Large intestine (tissue), 3 donors: ENCODE measurements at regions not wholly inside any gene's neighbourhood (a gene's known extent, or its start where the extent isn't known, plus 50 kb on each side); places are given as distances from the start of the nearest gene placed in this dataset.

Experiments used
- DNase-seq, 2 donors: peaks; one replicate each; pipeline versions ENCODE4 v3.0.0 to v3.0.0-alpha.2; 2013
- H3K27ac ChIP-seq: one replicate; pipeline ENCODE4 v1.5.1; 2013; ENCODE audit warnings: low read length
- H3K27me3 ChIP-seq: 2 replicates; pipeline ENCODE4 v1.6.1; 2013; ENCODE audit warnings: low read length; ENCODE audit not compliant: control insufficient read depth, insufficient read depth
- H3K36me3 ChIP-seq: 2 replicates; pipeline ENCODE4 v1.6.1; 2013; ENCODE audit warnings: low read length; ENCODE audit not compliant: control insufficient read depth, insufficient read depth
- H3K4me1 ChIP-seq: one replicate; pipeline ENCODE4 v1.6.1; 2013; ENCODE audit warnings: low read length; ENCODE audit not compliant: control insufficient read depth, insufficient read depth
- H3K4me3 ChIP-seq: one replicate; pipeline ENCODE4 v1.5.1; 2013; ENCODE audit warnings: low read length
- H3K9me3 ChIP-seq: one replicate; pipeline ENCODE4 v1.6.1; 2013; ENCODE audit warnings: mild to moderate bottlenecking, low read depth, low read length, moderate library complexity; ENCODE audit not compliant: control insufficient read depth
- WGBS: methylation state at CpG from one replicate; pipeline ENCODE4 v1.1.5; 2013; ENCODE audit warnings: low lambda C conversion rate; ENCODE audit not compliant: insufficient coverage; 5-methylcytosine and 5-hydroxymethylcytosine counted together

DNA sequence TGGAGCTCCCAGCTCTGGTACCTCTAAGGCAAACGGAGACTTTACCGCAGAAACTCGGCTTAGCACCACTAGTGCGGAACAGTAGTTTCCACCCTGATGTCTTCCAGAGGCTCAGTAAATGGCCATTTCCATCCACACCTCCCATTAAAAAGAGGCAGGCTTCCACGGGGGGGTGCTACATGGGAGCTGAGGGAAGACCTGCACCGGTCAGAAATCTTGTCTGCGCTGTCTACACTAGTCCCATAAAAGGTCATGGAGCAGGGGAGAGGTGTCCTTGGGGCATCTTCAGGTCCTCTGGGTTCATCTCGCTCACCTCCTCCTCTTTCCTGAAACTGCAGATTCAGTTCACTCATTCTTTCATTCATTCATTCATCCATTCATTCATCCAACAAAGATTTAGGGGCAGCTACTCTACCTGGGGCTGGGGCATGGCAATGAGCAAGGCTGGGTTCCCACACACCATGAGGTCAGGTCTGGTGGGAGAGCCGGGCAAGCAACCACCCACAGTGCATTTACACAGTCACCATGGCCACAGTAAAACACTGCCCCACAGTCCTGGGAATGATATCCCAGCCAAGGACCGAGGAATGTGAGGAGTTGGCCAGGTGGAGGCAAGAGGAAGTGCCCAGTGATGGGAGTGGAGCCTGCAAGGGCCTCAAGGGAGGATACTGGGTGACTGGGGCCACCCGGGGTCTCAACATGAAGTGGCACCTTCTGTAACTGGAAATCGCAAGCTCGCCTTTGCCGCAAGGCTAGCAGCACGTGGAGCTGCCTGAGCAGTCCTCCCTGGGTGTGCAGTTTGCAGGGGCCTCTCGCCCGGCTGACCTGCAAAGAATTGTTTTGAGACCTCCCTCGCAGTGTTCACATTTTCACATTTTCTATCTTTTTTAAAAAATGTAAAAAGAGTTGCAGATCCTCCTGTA, 180.2 kb upstream of the RAB6C start:
- Histone ChIP-seq H3K36me3 (no peaks in the 10 kb centered on the region), H3K4me3 (no peak overlapping the region), H3K4me1 (no peaks in the 10 kb centered on the region), H3K27ac (no peak overlapping the region), H3K9me3 (no peaks in the 10 kb centered on the region), H3K27me3 (no peaks in the 10 kb centered on the region)
- WGBS, result 80% methylated on average over 1 of the region's 18 CpGs
- no peak for DNase-seq

DNA sequence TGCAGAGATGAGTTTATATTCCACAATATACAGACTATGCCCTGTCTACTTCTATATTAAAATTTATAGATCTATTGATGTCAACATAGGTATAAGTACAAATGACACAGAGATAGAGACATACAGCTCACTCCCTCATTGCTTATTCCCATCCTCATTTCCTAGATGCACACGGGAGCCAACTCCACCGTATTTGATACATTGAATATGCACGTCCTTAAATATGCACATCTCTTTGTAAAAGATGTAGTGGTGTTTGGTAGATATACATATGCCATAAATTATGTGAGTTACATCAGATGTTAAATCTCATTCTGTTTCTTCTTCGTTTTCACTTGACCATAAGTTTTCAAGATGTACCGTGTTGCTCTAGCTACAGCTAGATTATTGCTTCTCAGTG, 179.2 kb upstream of the RAB6C start:
- no peak for DNase-seq
- Histone ChIP-seq H3K27ac (no peak overlapping the region), H3K4me3 (no peak overlapping the region), H3K36me3 (no peaks in the 10 kb centered on the region), H3K4me1 (no peaks in the 10 kb centered on the region), H3K27me3 (no peaks in the 10 kb centered on the region), H3K9me3 (no peaks in the 10 kb centered on the region)
- WGBS, result 100% methylated on average over 1 of the region's 5 CpGs

DNA sequence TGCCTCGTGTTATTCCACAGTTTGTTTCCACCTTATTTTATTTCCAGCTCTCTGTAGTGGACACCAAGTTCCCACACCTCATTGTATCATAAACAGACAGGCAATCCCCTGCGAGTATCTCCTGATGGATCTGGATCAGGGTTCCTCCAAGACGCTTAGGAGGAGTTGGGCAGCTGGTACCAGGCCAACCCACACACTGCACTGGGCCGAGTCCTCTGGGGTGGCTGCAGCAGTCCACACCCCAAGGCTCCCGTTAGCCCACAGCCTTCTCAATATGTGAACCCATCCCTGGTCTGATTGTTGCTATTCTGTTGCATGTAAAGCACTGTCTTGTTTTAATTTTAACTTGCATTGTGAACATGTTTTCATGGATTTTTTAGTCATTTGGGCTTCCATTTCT, 178.8 kb upstream of the RAB6C start:
- Histone ChIP-seq H3K4me1 (no peaks in the 10 kb centered on the region), H3K27me3 (no peaks in the 10 kb centered on the region), H3K36me3 (no peaks in the 10 kb centered on the region), H3K9me3 (no peaks in the 10 kb centered on the region), H3K27ac (no peak overlapping the region), H3K4me3 (no peak overlapping the region)
- WGBS, result no CpG with 5 or more reads among the region's 5 CpGs
- DNase-seq, result no peak

DNA sequence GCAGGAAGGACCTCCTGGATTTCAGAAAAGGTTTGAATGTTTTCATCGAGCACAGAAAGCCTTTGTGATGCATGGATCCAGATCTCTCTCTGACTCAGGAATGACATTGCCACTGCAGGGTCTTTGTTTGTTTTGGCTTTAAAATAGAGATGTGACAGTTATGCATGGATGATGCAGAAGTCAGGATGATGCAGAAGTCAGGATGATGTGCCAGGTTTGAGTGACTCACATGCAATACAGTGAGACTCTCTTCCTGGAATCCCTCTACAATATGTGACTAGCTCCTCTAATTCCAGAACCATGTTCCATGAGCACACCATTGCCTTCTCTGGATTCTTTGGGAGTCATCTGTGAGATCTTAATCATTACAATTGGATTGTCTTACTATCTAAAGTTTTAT, 177.9 kb upstream of the RAB6C start:
- no peak for DNase-seq
- no peak overlapping the region for H3K4me3 ChIP-seq
- no CpG with 5 or more reads among the region's 1 CpG for WGBS
- no peak overlapping the region for H3K27ac ChIP-seq
- no peaks in the 10 kb centered on the region for H3K27me3 ChIP-seq
- no peaks in the 10 kb centered on the region for H3K36me3 ChIP-seq
- H3K4me1 ChIP-seq, result no peaks in the 10 kb centered on the region
- no peaks in the 10 kb centered on the region for H3K9me3 ChIP-seq

DNA sequence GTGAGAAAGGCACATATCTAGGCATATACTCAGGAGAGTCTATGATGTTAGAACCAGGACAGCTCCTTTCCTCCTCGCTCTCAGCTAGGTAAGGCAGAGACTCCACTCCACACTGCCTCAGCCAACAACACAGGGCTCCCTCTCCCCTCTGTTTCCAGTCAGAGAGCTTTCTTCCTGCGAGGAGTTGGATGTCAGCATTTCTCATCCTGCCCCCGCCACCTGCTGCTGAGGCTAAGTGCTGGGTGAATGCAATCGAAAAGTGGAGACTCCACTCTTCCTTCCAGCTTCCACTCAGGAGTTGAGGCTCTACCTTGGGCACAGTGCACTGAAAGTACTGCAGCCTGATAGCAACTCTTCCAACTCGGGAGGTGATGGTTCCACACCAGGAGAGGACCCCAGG, 177.2 kb upstream of the RAB6C start:
- Histone ChIP-seq H3K27ac (no peak overlapping the region), H3K36me3 (no peaks in the 10 kb centered on the region), H3K9me3 (no peaks in the 10 kb centered on the region), H3K4me1 (no peaks in the 10 kb centered on the region), H3K27me3 (no peaks in the 10 kb centered on the region), H3K4me3 (no peak overlapping the region)
- WGBS, result no CpG with 5 or more reads among the region's 5 CpGs
- no peak for DNase-seq

DNA sequence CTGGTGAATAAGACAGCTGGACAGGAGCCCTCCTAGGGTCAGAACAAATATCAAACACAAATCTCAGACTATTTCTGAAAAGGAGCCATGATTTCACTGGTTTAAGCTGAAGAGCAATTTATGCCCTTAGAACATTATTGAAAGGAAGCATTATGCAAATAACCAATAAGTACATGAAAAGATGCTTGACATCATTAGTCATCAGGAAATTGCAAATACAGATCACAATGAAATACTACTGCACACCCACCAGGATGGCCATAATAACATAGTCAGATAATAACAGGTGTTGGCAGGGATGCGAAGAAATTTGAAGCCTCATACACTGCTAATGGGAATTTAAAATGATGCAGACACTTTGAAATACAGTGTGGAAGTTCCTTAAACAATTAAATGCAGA, 176.4 kb upstream of the RAB6C start:
- no peak for DNase-seq
- no peaks in the 10 kb centered on the region for H3K27me3 ChIP-seq
- no peaks in the 10 kb centered on the region for H3K4me1 ChIP-seq
- H3K4me3 ChIP-seq, result no peak overlapping the region
- H3K36me3 ChIP-seq, result no peaks in the 10 kb centered on the region
- H3K27ac ChIP-seq, result no peak overlapping the region
- 100% methylated on average over 1 of the region's 1 CpG for WGBS
- H3K9me3 ChIP-seq, result no peaks in the 10 kb centered on the region

DNA sequence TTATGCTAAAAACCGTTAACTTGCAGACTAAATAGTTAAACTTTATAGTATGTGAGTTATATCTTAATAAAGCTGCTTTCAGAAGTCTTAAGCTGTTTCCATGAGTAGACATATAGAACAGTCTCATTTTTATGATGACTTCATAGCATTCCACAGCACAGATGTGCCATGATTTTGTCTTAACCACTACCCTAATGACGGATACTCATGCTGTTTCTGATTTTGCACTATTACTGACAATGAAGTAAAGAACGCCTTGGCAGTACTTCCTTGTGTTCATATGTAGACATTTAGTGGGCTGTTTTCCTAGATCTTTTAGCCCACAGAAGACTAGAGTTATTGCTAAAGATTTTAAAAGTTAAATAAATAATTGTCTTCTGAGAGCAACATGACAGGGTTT, 175.6 kb upstream of the RAB6C start:
- no peak overlapping the region for H3K27ac ChIP-seq
- H3K36me3 ChIP-seq, result no peaks in the 10 kb centered on the region
- H3K9me3 ChIP-seq, result no peaks in the 10 kb centered on the region
- no CpG with 5 or more reads among the region's 3 CpGs for WGBS
- H3K4me1 ChIP-seq, result no peaks in the 10 kb centered on the region
- DNase-seq, result no peak
- no peaks in the 10 kb centered on the region for H3K27me3 ChIP-seq
- H3K4me3 ChIP-seq, result no peak overlapping the region

DNA sequence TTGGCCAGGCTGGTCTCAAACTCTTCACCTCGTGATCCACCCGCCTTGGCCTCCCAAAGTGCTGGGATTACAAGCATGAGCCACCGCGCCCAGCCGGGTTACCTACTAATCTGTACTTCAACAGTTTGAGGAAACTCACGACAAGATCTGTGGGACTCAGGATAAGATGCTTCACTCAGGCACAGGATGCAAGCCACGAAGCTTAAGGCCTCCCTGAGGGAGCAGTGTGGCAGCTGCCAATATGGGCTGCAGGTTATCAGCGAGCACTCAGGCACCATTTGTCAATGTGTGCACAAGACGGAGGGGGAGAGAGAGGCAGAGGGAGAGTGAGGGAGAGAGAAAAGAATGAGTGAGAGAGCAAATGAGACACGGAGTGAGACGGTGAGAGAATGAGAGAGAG, 173.6 kb upstream of the RAB6C start:
- DNase-seq, result no peak
- whole genome bisulfite sequencing, result 55% methylated on average over 2 of the region's 11 CpGs

DNA sequence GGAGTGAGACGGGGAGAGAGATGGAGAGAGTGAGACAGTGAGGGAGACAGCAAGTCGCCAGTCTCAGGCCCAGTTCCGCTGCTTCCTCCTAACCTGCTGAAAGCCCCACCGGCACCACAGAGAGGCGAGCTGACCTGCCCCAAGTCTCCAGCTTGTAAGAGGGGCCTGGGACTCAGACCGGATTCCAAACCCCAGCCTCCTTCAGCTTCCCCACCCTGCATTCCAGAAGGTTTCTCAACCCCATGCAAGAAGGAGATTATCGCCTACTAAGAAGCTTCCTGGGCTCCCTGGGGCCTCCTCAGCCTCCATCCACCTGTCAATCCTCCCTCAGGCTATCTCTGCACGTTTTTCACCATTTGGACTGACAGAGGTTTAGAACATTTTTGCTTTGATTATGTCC, 173.1 kb upstream of the RAB6C start:
- H3K9me3 ChIP-seq, result no peaks in the 10 kb centered on the region
- H3K4me3 ChIP-seq, result no peak overlapping the region
- no peak overlapping the region for H3K27ac ChIP-seq
- no peaks in the 10 kb centered on the region for H3K36me3 ChIP-seq
- H3K4me1 ChIP-seq, result no peaks in the 10 kb centered on the region
- H3K27me3 ChIP-seq, result no peaks in the 10 kb centered on the region
- DNase-seq, result no peak
- 75% methylated on average over 1 of the region's 8 CpGs for WGBS

More for the DNA sequence above, 173.6 kb upstream of the RAB6C start:
- H3K27me3 ChIP-seq, result no peaks in the 10 kb centered on the region
- H3K4me1 ChIP-seq, result no peaks in the 10 kb centered on the region
- no peak overlapping the region for H3K4me3 ChIP-seq
- no peak overlapping the region for H3K27ac ChIP-seq
- no peaks in the 10 kb centered on the region for H3K9me3 ChIP-seq
- H3K36me3 ChIP-seq, result no peaks in the 10 kb centered on the region

DNA sequence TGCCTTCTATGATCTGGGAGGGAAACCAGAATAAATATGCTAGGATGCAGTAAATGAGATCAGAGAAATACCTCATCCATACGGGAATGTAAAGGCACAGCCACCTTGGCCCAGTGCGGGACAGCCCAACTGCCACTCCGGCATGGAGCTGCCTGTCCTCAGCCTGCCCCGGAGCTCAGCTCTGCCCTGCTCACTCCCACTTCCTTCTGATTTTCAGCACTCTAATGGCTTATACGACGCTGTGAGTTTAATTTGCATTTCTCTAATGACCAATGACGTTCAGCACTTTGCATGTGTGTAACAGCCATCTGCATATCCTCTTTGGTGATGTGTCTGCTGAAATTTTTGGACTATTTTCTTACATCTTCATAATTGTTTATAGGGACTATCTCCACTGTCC, 172.5 kb upstream of the RAB6C start:
- Histone ChIP-seq H3K4me3 (no peak overlapping the region), H3K36me3 (no peaks in the 10 kb centered on the region), H3K9me3 (no peaks in the 10 kb centered on the region), H3K4me1 (peaks cover 6% of the 10 kb centered on the region), H3K27me3 (no peaks in the 10 kb centered on the region), H3K27ac (no peak overlapping the region)
- DNase-seq, result no peak
- WGBS, result 80% methylated on average over 1 of the region's 7 CpGs
